ENCODE measurements at regions not wholly inside any gene's neighbourhood (a gene's known extent, or its start where the extent isn't known, plus 50 kb on each side); places are given as distances from the start of the nearest gene placed in this dataset.

DNA sequence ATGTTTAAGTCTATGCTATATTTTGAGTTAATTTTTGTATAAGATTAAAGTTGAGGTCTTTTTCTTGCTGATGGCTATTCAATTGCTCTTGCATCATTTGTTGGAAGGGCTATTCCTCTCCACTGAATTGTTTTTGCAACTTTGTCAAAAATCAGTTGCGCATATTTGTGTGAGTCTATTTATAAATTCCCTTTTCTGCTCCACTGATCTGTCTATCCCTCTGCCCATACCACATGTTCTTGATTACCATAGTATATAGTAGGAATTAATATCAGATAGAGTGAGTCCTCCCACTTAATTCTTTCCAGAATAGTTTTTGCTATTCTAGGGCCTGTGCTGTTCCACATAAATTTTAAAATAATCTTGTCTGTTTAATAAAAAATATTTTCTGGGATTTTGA, 152.4 kb upstream of the ADCY1 start:
- H3K9ac ChIP-seq (ENCODE audit: low read length) = no peak overlapping the region
- H3K36me3 ChIP-seq (ENCODE audit: control insufficient read depth in 1 of 2, insufficient read depth in 2 of 2, low read length in 2 of 2) = no peaks in the 10 kb centered on the region
- peaks cover 39% of the 10 kb centered on the region for H3K27me3 ChIP-seq (ENCODE audit: insufficient read depth, low read length)
- H4K20me1 ChIP-seq (ENCODE audit: insufficient read depth) = no peaks in the 10 kb centered on the region; the same call in 1 of the 2 replicates
- CTCF ChIA-PET = no interaction called here
- H3K9me3 ChIP-seq (ENCODE audit: control insufficient read depth in 1 of 2, insufficient read depth in 1 of 2, low read depth in 1 of 2, low read length in 2 of 2) = no peaks in the 10 kb centered on the region
- no peak overlapping the region for H3K4me3 ChIP-seq (replicated peaks in 1 of 2; ENCODE audit: low read depth in 1 of 2, low read length in 2 of 2)
- no peaks in the 10 kb centered on the region for H3K4me1 ChIP-seq (ENCODE audit: control insufficient read depth in 1 of 2, insufficient read depth in 2 of 2, low read length in 2 of 2)
- POLR2A ChIA-PET = no interaction called here
- no peak overlapping the region for H2AFZ ChIP-seq (ENCODE audit: low read depth, low read length, poor library complexity, severe bottlenecking)
- ATAC-seq (no peak), DNase-seq (ENCODE audit: low read depth, low spot score) (no peak)
- RAD21 ChIA-PET (ENCODE audit: low non-redundant PET in 1 of 2, low total read pairs in 2 of 2, uncharacterized antibody in 2 of 2, unreplicated experiment in 2 of 2) = no interaction called here
- H3K9me2 ChIP-seq (ENCODE audit: insufficient read depth) = no peaks in the 10 kb centered on the region
- H3K79me2 ChIP-seq (ENCODE audit: insufficient read depth, low read length) = no peaks in the 10 kb centered on the region
- H3K4me2 ChIP-seq (ENCODE audit: low read length) = no peak overlapping the region
- intact Hi-C loops (cut with micrococcal nuclease) = no loop called here
- no peak overlapping the region for H3K27ac ChIP-seq (ENCODE audit: low read depth, low read length)
- TF ChIP-seq SRF (IDR thresholded peaks at IDR 0.05; ENCODE audit: low read depth) (no peak), ZNF274 (IDR thresholded peaks at IDR 0.05; ENCODE audit: low read depth, low read length) (no peak), FOSL1 (IDR thresholded peaks at IDR 0.05; ENCODE audit: low read depth) (no peak), EZH2phosphoT487 (IDR thresholded peaks at IDR 0.05; ENCODE audit: borderline replicate concordance) (no peak), EGR1 (IDR thresholded peaks at IDR 0.05; ENCODE audit: low read depth) (no peak), TCF7L2 (IDR thresholded peaks at IDR 0.05; ENCODE audit: borderline replicate concordance, extremely low read depth, insufficient read depth, insufficient read length) (no peak), RAD21 (IDR thresholded peaks at IDR 0.05; ENCODE audit: low read depth) (no peak)
- TF ChIP-seq, protein P1, sequence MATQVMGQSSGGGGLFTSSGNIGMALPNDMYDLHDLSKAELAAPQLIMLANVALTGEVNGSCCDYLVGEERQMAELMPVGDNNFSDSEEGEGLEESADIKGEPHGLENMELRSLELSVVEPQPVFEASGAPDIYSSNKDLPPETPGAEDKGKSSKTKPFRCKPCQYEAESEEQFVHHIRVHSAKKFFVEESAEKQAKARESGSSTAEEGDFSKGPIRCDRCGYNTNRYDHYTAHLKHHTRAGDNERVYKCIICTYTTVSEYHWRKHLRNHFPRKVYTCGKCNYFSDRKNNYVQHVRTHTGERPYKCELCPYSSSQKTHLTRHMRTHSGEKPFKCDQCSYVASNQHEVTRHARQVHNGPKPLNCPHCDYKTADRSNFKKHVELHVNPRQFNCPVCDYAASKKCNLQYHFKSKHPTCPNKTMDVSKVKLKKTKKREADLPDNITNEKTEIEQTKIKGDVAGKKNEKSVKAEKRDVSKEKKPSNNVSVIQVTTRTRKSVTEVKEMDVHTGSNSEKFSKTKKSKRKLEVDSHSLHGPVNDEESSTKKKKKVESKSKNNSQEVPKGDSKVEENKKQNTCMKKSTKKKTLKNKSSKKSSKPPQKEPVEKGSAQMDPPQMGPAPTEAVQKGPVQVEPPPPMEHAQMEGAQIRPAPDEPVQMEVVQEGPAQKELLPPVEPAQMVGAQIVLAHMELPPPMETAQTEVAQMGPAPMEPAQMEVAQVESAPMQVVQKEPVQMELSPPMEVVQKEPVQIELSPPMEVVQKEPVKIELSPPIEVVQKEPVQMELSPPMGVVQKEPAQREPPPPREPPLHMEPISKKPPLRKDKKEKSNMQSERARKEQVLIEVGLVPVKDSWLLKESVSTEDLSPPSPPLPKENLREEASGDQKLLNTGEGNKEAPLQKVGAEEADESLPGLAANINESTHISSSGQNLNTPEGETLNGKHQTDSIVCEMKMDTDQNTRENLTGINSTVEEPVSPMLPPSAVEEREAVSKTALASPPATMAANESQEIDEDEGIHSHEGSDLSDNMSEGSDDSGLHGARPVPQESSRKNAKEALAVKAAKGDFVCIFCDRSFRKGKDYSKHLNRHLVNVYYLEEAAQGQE (IDR thresholded peaks at IDR 0.05; ENCODE audit: low read depth) = no peak
- TF ChIP-seq, protein P2, sequence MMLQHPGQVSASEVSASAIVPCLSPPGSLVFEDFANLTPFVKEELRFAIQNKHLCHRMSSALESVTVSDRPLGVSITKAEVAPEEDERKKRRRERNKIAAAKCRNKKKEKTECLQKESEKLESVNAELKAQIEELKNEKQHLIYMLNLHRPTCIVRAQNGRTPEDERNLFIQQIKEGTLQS (IDR thresholded peaks at IDR 0.05) = no peak
- TF ChIP-seq, protein P3, sequence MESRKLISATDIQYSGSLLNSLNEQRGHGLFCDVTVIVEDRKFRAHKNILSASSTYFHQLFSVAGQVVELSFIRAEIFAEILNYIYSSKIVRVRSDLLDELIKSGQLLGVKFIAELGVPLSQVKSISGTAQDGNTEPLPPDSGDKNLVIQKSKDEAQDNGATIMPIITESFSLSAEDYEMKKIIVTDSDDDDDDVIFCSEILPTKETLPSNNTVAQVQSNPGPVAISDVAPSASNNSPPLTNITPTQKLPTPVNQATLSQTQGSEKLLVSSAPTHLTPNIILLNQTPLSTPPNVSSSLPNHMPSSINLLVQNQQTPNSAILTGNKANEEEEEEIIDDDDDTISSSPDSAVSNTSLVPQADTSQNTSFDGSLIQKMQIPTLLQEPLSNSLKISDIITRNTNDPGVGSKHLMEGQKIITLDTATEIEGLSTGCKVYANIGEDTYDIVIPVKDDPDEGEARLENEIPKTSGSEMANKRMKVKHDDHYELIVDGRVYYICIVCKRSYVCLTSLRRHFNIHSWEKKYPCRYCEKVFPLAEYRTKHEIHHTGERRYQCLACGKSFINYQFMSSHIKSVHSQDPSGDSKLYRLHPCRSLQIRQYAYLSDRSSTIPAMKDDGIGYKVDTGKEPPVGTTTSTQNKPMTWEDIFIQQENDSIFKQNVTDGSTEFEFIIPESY (IDR thresholded peaks at IDR 0.05; ENCODE audit: extremely low read depth, insufficient replicate concordance, low read length) = no peak
- TF ChIP-seq, protein P4, sequence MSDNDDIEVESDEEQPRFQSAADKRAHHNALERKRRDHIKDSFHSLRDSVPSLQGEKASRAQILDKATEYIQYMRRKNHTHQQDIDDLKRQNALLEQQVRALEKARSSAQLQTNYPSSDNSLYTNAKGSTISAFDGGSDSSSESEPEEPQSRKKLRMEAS (IDR thresholded peaks at IDR 0.05) = no peak
- BruUV-seq (replicated peaks) = no TSS peak

Measured in HCT116 (cell line).